Sigmoid colon (tissue), 6 donors: ENCODE measurements at regions not wholly inside any gene's neighbourhood (a gene's known extent, or its start where the extent isn't known, plus 50 kb on each side); places are given as distances from the start of the nearest gene placed in this dataset.

Experiments
- DNase-seq: peaks from one replicate; pipeline ENCODE4 v3.0.0-alpha.2; 2019
- H3K27ac ChIP-seq, 4 donors: fragments of 200-600 bp; sonication (generic); one replicate each; pipeline ENCODE4 v1.5.1; 2016 to 2019; ENCODE audit warnings: mild to moderate bottlenecking in 1 of 4
- H3K27me3 ChIP-seq, 3 donors: fragments of 200-600 bp; sonication (generic); one replicate each; pipeline ENCODE4 v1.5.1; 2019; ENCODE audit warnings: mild to moderate bottlenecking in 1 of 3
- H3K36me3 ChIP-seq, 4 donors: fragments of 200-600 bp; sonication (generic); one replicate each; pipeline ENCODE4 v1.5.1; 2016 to 2019
- H3K4me1 ChIP-seq, 4 donors: fragments of 200-600 bp; sonication (generic); one replicate each; pipeline ENCODE4 v1.5.1; 2017 to 2019
- H3K4me3 ChIP-seq, 4 donors: fragments of 200-600 bp; sonication (generic); one replicate each; pipeline ENCODE4 v1.5.1; 2017 to 2019; ENCODE audit warnings: mild to moderate bottlenecking in 2 of 4, moderate library complexity in 1 of 4
- H3K9me3 ChIP-seq, 4 donors: fragments of 200-600 bp in 3 of 4; sonication (generic) in 3 of 4; one replicate each; pipeline versions ENCODE4 v1.5.1 to v1.6.1; 2013 to 2019
- EP300 ChIP-seq, 4 donors: sonication (generic); formaldehyde crosslinking; IDR thresholded peaks; one replicate each; pipeline ENCODE4 v1.6.1; 2017; ENCODE audit warnings: antibody characterized with exemption in 4 of 4
- POLR2A ChIP-seq, 2 donors: fragments of 450-650 bp; IDR thresholded peaks; one replicate each; pipeline ENCODE4 v1.6.1; 2016; ENCODE audit warnings: antibody characterized with exemption in 2 of 2, mild to moderate bottlenecking in 2 of 2, moderate library complexity in 2 of 2
- POLR2AphosphoS5 ChIP-seq, 4 donors: sonication (generic); formaldehyde crosslinking; IDR thresholded peaks; one replicate each; pipeline ENCODE4 v1.6.1; 2017; ENCODE audit warnings: antibody characterized with exemption in 4 of 4
- WGBS, 2 donors: extraction: QIAGEN DNeasy Blood & Tissue Kit; methylation state at CpG; one replicate each; pipeline ENCODE4 v1.1.7; 2013; 5-methylcytosine and 5-hydroxymethylcytosine counted together
- intact Hi-C: fragments of 100-400 bp; cut with DNase I; formaldehyde crosslinking; loops from one replicate; pipeline ENCODE4 v1.15.1; 2023
- TF ChIP-seq, protein P1 (sequence below), 4 experiments: fragments of 450-650 bp in 3 of 4; fragments of 200-600 bp in 1 of 4; IDR thresholded peaks; one replicate each; pipeline ENCODE4 v1.5.1; 2016 to 2019; ENCODE audit warnings: antibody characterized with exemption in 4 of 4, mild to moderate bottlenecking in 3 of 4, moderate library complexity in 2 of 4
- donor health status: healthy with polysubstance abuse.
- donor health status: healthy.

DNA sequence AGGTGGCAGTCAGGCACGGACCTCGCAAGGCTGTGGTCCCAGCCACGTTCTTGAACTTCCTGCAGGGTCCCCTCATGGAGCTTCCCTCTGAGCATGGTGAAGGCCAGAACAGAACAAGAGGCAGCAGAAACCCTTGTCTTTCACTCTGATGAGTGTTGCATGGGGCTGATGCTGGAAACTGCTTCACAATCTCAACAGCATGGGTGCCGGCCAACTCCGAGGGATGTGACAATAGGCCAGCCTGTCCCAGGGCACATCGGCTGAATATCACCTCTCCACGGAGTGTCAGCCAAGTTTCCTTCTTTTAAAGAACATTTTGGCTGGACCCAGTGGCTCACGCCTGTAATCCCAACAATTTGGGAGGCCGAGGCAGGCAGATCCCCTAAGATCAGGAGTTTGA, 173.9 kb downstream of the FOXO1 start:
- TF ChIP-seq POLR2AphosphoS5 (IDR thresholded peaks at IDR 0.05) (no peak), EP300 (IDR thresholded peaks at IDR 0.05) (no peak), POLR2A (IDR thresholded peaks at IDR 0.05) (no peak)
- TF ChIP-seq, protein P1, sequence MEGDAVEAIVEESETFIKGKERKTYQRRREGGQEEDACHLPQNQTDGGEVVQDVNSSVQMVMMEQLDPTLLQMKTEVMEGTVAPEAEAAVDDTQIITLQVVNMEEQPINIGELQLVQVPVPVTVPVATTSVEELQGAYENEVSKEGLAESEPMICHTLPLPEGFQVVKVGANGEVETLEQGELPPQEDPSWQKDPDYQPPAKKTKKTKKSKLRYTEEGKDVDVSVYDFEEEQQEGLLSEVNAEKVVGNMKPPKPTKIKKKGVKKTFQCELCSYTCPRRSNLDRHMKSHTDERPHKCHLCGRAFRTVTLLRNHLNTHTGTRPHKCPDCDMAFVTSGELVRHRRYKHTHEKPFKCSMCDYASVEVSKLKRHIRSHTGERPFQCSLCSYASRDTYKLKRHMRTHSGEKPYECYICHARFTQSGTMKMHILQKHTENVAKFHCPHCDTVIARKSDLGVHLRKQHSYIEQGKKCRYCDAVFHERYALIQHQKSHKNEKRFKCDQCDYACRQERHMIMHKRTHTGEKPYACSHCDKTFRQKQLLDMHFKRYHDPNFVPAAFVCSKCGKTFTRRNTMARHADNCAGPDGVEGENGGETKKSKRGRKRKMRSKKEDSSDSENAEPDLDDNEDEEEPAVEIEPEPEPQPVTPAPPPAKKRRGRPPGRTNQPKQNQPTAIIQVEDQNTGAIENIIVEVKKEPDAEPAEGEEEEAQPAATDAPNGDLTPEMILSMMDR (IDR thresholded peaks at IDR 0.05), result no peak
- DNase-seq, result peak; percentile 39
- intact Hi-C loops, result no loop called here
- Histone ChIP-seq H3K9me3 (no peaks in the 10 kb centered on the region), H3K4me3 (no peak overlapping the region), H3K27ac (no peak overlapping the region), H3K36me3 (no peaks in the 10 kb centered on the region), H3K4me1 (peaks cover 0 to 13% (median 10%) of the 10 kb centered on the region in 4 donors), H3K27me3 (no peaks in the 10 kb centered on the region)
- WGBS, 2 donors, result 78 to 90% methylated on average over 9 of the region's 9 CpGs

DNA sequence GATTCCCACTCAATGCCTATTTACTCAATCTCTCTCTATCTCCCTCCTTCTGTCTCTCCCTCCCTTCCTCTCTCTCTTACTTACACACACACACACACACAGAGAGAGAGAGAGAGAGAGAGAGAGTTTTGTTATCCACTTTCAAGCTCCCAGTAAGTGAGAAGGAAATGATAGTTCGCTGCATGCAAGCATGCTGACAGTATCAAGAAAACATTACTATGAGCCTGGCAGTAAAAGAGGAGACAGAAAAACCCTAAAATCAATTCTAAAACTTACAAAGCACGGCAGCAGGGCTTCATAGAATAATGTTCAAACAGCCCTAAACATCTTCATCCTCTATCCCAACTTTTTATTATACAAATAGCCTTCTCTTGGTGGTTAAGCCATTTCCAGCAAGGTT, 171.9 kb downstream of the FOXO1 start:
- Histone ChIP-seq H3K27ac (no peak overlapping the region), H3K27me3 (no peaks in the 10 kb centered on the region), H3K4me3 (no peak overlapping the region), H3K36me3 (no peaks in the 10 kb centered on the region), H3K4me1 (peaks cover 0 to 13% (median 10%) of the 10 kb centered on the region in 4 donors), H3K9me3 (no peaks in the 10 kb centered on the region)
- TF ChIP-seq POLR2AphosphoS5 (IDR thresholded peaks at IDR 0.05), result no peak
- TF ChIP-seq, protein P1 (IDR thresholded peaks at IDR 0.05), result no peak
- TF ChIP-seq EP300 (IDR thresholded peaks at IDR 0.05), result no peak
- no peak for TF ChIP-seq POLR2A (IDR thresholded peaks at IDR 0.05)
- DNase-seq, result no peak
- intact Hi-C loops, result no loop called here
- whole genome bisulfite sequencing, 2 donors, result 39 to 63% methylated on average over 2 of the region's 2 CpGs

DNA sequence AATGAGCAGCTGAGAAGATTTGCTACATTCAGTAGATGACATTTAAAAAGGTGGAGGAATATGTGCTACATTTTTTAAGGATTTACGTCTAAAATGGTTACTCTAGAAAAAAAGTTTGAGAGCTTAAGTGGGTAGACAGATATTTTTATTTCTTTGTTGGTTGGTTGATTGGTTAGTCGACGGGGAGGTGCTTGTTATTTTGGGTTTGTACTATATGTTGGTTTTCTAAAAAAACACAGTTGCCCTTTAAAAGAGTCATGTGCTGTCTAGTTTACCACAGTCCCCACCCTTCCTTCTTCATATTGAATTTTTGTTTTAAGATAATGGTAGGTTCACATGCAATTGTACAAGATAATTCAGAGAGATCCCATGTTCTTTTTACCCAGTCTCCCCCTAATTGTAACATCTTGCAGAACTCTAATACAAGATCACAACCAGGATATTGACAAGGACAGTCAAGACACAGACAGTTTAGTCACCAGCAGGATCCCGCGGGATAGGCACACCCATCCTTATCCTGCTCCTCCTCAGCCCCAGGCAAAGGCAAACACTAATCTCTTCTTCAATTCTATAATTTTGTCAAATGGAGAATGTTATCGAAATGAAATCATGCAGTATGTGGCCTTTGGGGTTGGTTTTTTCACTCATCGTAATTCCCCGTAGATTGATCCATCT, 171.4 kb downstream of the FOXO1 start:
- no peak for TF ChIP-seq EP300 (IDR thresholded peaks at IDR 0.05)
- TF ChIP-seq, protein P1 (IDR thresholded peaks at IDR 0.05), result no peak
- no peak for TF ChIP-seq POLR2AphosphoS5 (IDR thresholded peaks at IDR 0.05)
- TF ChIP-seq POLR2A (IDR thresholded peaks at IDR 0.05), result no peak
- WGBS, 2 donors, result 68 to 73% methylated on average over 8 of the region's 8 CpGs
- no peaks in the 10 kb centered on the region for H3K27me3 ChIP-seq
- no peaks in the 10 kb centered on the region for H3K36me3 ChIP-seq
- intact Hi-C loops, result no loop called here
- no peak for DNase-seq
- no peak overlapping the region for H3K27ac ChIP-seq
- H3K4me3 ChIP-seq, result no peak overlapping the region
- peaks cover 0 to 13% (median 10%) of the 10 kb centered on the region in 4 donors for H3K4me1 ChIP-seq
- H3K9me3 ChIP-seq, result no peaks in the 10 kb centered on the region

DNA sequence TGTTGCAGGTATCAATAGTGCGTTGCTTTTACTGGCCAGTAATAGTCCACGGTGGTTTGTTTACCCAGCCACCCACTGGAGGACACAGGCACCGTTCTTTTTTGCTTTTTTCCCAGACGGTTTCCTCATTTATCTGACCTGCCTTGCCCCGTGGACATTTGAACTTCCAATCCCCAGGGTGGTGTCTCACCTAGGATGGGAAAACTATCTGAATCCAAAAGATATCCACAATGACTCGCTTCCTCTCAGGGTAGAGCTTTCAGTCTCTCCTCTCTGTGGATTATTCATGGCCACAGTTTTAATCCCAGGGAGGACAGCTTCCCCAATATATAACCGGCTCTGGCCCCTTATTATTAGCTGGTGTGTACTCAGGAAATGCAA, 170.8 kb downstream of the FOXO1 start:
- H3K27ac ChIP-seq, result peak overlapping the region in 1 of 4 donors; percentile 28

More for the DNA sequence above, 170.8 kb downstream of the FOXO1 start:
- Histone ChIP-seq H3K4me3 (no peak overlapping the region), H3K9me3 (no peaks in the 10 kb centered on the region), H3K4me1 (peaks cover 0 to 13% (median 10%) of the 10 kb centered on the region in 4 donors), H3K36me3 (no peaks in the 10 kb centered on the region), H3K27me3 (no peaks in the 10 kb centered on the region)
- no peak for DNase-seq
- intact Hi-C loops, result no loop called here
- TF ChIP-seq, protein P1 (IDR thresholded peaks at IDR 0.05), result no peak
- no peak for TF ChIP-seq POLR2AphosphoS5 (IDR thresholded peaks at IDR 0.05)
- TF ChIP-seq POLR2A (IDR thresholded peaks at IDR 0.05), result no peak
- no peak for TF ChIP-seq EP300 (IDR thresholded peaks at IDR 0.05)
- WGBS, 2 donors, result 58 to 74% methylated on average over 7 of the region's 7 CpGs
